Posterior vena cava (tissue), 2 donors: ENCODE measurements at regions not wholly inside any gene's neighbourhood (a gene's known extent, or its start where the extent isn't known, plus 50 kb on each side); places are given as distances from the start of the nearest gene placed in this dataset.
"Not testable (repeated sequence)": the region's sequence is repeated elsewhere in the genome, so short reads cannot be mapped to it uniquely, and the experiment has no call there.

Source experiments
- DNase-seq: peaks from one replicate; pipeline ENCODE4 v3.0.0-alpha.2; 2020; ENCODE audit warnings: low spot score
- intact Hi-C, 2 donors: fragments of 100-400 bp; cut with DNase I; formaldehyde crosslinking; loops; one replicate each; pipeline versions ENCODE4 v1.14.1 to v1.14.2; 2022 to 2023
- donor health status: DM: yes; HTN: yes; CAD: no.
- donor health status: DM: yes; HTN: yes; CAD: no.

GRCh38 chr16:32401211-32401610, 148.1 kb downstream of the TP53TG3D start:
- intact Hi-C loops: not testable (repeated sequence)
- DNase-seq: peak; percentile 37
